ENCODE measurements at regions not wholly inside any gene's neighbourhood (a gene's known extent, or its start where the extent isn't known, plus 50 kb on each side); places are given as distances from the start of the nearest gene placed in this dataset.

GRCh38 chr16:9297437-9298113, 206.1 kb downstream of the HAPSTR1 start:
- ATAC-seq (peak; percentile 67), DNase-seq (ENCODE audit: low spot score) (peak; percentile 75)
- POLR2A ChIA-PET, result interaction anchor here (0.5 kb wide), 1 partner anchor 114 kb away, joined by 3 read pairs; no protein-coding TSS in a partner anchor

GRCh38 chr16:9300252-9300651, 208.8 kb downstream of the HAPSTR1 start:
- ATAC-seq, result no peak
- CTCF ChIA-PET, result interaction anchor here (4.0 kb wide), 1 partner anchor 42 kb away, joined by 26 read pairs; no protein-coding TSS in a partner anchor
- no peak for DNase-seq (ENCODE audit: low spot score)
- TF ChIP-seq ELF4 (CRISPR knock-in tag; IDR thresholded peaks at IDR 0.05; ENCODE audit: low read depth) (no peak), E2F5 (CRISPR knock-in tag; IDR thresholded peaks at IDR 0.05) (no peak), USF2 (CRISPR knock-in tag; IDR thresholded peaks at IDR 0.05) (no peak), ZNF423 (CRISPR knock-in tag; IDR thresholded peaks at IDR 0.05) (no peak), ARID4B (CRISPR knock-in tag; IDR thresholded peaks at IDR 0.05; ENCODE audit: borderline replicate concordance) (no peak), GTF2I (CRISPR knock-in tag; conservative IDR thresholded peaks at IDR 0.05) (no peak)

More at GRCh38 chr16:9297437-9298113, 206.1 kb downstream of the HAPSTR1 start:
- Mint-ChIP-seq H3K27me3 (ENCODE audit: low read depth) (no peaks in the 10 kb centered on the region; the same call in 1 of the 2 replicates), H3K4me3 (no peak overlapping the region), H3K9me3 (peaks cover 7% of the 10 kb centered on the region), H3K4me1 (no peaks in the 10 kb centered on the region), H3K36me3 (no peaks in the 10 kb centered on the region; the same call in 1 of the 2 replicates), H3K27ac (no peak overlapping the region)
- CTCF ChIA-PET, result interaction anchor here (0.6 to 4.0 kb wide), 9 partner anchors 8 to 885 kb away, joined by 3 to 26 read pairs (median 3); partner anchors contain the start of gene GRIN2A
- TF ChIP-seq USF2 (CRISPR knock-in tag; IDR thresholded peaks at IDR 0.05), result peak; percentile 90
- TF ChIP-seq ZNF219 (CRISPR knock-in tag; IDR thresholded peaks at IDR 0.05; ENCODE audit: borderline replicate concordance), result no peak
- TF ChIP-seq CTCF (IDR thresholded peaks at IDR 0.05), result peak; percentile 82
- TF ChIP-seq STAT6 (CRISPR knock-in tag; conservative IDR thresholded peaks at IDR 0.05; ENCODE audit: low read depth), result no peak
- peak; percentile 90 for TF ChIP-seq USF1 (CRISPR knock-in tag; IDR thresholded peaks at IDR 0.05)
- TF ChIP-seq MAX (CRISPR knock-in tag; IDR thresholded peaks at IDR 0.05), result peak; percentile 82

More at GRCh38 chr16:9300252-9300651, 208.8 kb downstream of the HAPSTR1 start:
- H3K27ac Mint-ChIP-seq, result no peak overlapping the region
- H3K9me3 Mint-ChIP-seq, result peaks cover 10% of the 10 kb centered on the region
- no peak overlapping the region for H3K4me3 Mint-ChIP-seq
- H3K4me1 Mint-ChIP-seq, result no peaks in the 10 kb centered on the region
- H3K27me3 Mint-ChIP-seq (ENCODE audit: low read depth), result no peaks in the 10 kb centered on the region
- H3K36me3 Mint-ChIP-seq, result no peaks in the 10 kb centered on the region; the same call in 1 of the 2 replicates
- POLR2A ChIA-PET, result no interaction called here

All from WTC11 (cell line).